AG09319 (cell line): ENCODE measurements at regions not wholly inside any gene's neighbourhood (a gene's known extent, or its start where the extent isn't known, plus 50 kb on each side); places are given as distances from the start of the nearest gene placed in this dataset.
"Not testable (repeated sequence)": the region's sequence is repeated elsewhere in the genome, so short reads cannot be mapped to it uniquely, and the experiment has no call there.

Experiments
- DNase-seq: peaks from one replicate; pipeline ENCODE4 v3.0.0-alpha.2; 2010; ENCODE audit warnings: low read depth; ENCODE audit errors: extremely low read depth
- TF ChIP-seq, protein P1 (sequence below): IDR thresholded peaks from 2 replicates; pipeline ENCODE4 v1.5.1; 2011; ENCODE audit warnings: low read depth, mild to moderate bottlenecking, inconsistent platforms, low read length, moderate library complexity

DNA sequence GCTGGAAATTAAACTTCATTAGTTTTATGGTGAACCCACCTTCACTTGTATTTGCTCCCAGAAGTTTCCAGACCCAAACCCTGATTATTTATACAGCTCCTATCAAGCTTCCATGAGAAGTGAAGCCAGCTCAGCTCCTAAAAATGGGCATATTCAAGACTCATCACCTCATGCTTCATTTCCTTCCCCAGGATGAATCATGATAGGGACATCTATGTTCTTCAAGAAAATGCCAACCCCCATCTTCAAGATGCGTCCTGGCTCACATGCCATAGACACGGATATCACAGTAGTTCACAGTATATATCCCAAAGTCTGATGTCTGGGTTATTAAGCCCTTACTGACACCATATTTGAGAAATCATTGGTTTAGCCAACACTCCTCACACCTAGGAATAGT is 217.6 kb downstream of the NPR3 start:
- TF ChIP-seq, protein P1, sequence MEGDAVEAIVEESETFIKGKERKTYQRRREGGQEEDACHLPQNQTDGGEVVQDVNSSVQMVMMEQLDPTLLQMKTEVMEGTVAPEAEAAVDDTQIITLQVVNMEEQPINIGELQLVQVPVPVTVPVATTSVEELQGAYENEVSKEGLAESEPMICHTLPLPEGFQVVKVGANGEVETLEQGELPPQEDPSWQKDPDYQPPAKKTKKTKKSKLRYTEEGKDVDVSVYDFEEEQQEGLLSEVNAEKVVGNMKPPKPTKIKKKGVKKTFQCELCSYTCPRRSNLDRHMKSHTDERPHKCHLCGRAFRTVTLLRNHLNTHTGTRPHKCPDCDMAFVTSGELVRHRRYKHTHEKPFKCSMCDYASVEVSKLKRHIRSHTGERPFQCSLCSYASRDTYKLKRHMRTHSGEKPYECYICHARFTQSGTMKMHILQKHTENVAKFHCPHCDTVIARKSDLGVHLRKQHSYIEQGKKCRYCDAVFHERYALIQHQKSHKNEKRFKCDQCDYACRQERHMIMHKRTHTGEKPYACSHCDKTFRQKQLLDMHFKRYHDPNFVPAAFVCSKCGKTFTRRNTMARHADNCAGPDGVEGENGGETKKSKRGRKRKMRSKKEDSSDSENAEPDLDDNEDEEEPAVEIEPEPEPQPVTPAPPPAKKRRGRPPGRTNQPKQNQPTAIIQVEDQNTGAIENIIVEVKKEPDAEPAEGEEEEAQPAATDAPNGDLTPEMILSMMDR: no peak
- DNase-seq: no peak

GRCh38 chr5:32931438-32931837 is 220.3 kb downstream of the NPR3 start:
- DNase-seq: not testable (repeated sequence)

GRCh38 chr5:32932241-32932935 is 221.3 kb downstream of the NPR3 start:
- DNase-seq: no peak
- TF ChIP-seq, protein P1: no peak

DNA sequence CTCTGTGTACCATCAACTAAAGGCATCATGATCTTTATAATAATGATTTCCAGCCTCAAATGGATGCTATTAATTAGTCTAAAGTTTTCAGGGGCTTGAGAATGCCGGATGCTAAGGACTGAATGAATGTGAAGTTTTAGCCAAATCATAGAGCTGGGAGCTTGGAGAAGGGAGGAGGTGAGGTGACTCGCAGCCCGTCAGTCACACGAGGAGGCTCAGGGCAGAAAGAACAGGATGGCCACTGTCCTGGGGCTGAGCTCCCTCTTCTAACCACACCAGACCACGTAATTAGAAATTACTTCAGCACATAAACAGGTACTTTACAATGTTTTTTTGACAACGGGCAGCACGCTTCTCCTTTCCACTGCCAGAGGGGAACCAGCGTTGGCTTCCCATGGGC is 222.6 kb downstream of the NPR3 start:
- TF ChIP-seq, protein P1: no peak
- no peak for DNase-seq

DNA sequence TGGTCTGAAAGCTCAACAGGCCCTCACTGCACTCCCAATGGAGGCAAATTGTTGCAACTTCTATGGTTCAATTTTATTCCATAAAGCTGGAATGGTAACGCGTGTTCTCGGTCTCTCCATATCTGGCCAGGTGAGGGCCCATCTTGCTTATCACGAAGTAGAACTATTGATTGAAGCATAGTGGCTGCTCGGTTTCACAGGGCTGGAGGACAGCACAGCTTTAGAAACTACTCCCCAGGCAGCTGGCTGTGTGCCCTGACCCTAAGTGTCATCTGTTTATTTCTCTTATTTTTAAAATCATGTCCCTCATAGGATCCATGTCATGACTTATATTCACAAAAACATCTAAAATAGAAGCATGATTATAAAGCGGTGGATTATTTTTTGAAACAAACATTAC is 223.4 kb downstream of the NPR3 start:
- DNase-seq: no peak
- TF ChIP-seq, protein P1: no peak

DNA sequence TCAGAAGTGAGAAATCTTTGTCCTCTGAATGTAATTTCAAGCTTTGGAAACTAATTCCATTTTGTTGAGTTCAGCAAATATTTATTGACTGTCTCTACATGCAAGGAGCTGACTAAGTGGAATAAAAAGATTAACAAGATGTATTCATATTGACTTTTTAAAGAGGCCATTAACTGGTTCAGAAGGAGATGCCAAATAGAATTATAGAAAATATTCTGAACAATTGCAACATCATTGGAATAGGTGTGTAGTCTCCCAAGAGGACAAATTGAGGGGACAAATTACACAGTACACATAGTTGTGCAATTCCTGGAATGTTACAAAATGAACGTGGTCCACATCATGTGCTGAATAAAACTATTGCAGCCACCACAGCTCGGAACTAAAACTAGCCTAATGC is 224.2 kb downstream of the NPR3 start:
- no peak for DNase-seq
- TF ChIP-seq, protein P1: no peak

- no peak for DNase-seq
- TF ChIP-seq, protein P1: no peak
Measured at GRCh38 chr5:32936329-32936728, 225.2 kb downstream of the NPR3 start.
